Neutrophil (primary cell): ENCODE measurements at regions not wholly inside any gene's neighbourhood (a gene's known extent, or its start where the extent isn't known, plus 50 kb on each side); places are given as distances from the start of the nearest gene placed in this dataset.

Source experiments
- H3K27ac ChIP-seq: fragments of 200-600 bp; sonication (generic); 2 replicates; pipeline ENCODE4 v1.5.1; 2016; ENCODE audit warnings: mild to moderate bottlenecking, moderate library complexity
- H3K27me3 ChIP-seq: fragments of 200-600 bp; sonication (generic); 2 replicates; pipeline ENCODE4 v1.6.0; 2016; ENCODE audit warnings: mild to moderate bottlenecking
- H3K36me3 ChIP-seq: fragments of 200-600 bp; sonication (generic); 2 replicates; pipeline ENCODE4 v1.5.1; 2017
- H3K4me1 ChIP-seq, 2 experiments: fragments of 200-600 bp in 1 of 2; sonication (generic) in 1 of 2; 1 replicate in 1 of 2; 2 replicates in 1 of 2; pipeline versions ENCODE4 v1.5.1 to v1.6.1; 2013 to 2016; ENCODE audit warnings: low read depth in 1 of 2, low read length in 1 of 2, mild to moderate bottlenecking in 1 of 2, moderate library complexity in 1 of 2; ENCODE audit not compliant: control insufficient read depth in 1 of 2, insufficient read depth in 1 of 2
- H3K4me3 ChIP-seq, 2 experiments: fragments of 200-600 bp in 1 of 2; sonication (generic) in 1 of 2; 1 replicate in 1 of 2; 2 replicates in 1 of 2; pipeline ENCODE4 v1.5.1; 2013 to 2016; ENCODE audit warnings: low read depth in 1 of 2, low read length in 1 of 2, mild to moderate bottlenecking in 1 of 2, moderate library complexity in 1 of 2
- H3K9me3 ChIP-seq: fragments of 200-600 bp; sonication (generic); 2 replicates; pipeline ENCODE4 v1.5.1; 2016
- CTCF ChIP-seq: fragments of 200-600 bp; sonication (generic); IDR thresholded peaks from 2 replicates; pipeline ENCODE4 v1.5.1; 2016; ENCODE audit warnings: antibody characterized with exemption

GRCh38 chr1:10914056-10914455 is 98.4 kb upstream of the TARDBP start:
- H3K27me3 ChIP-seq: peaks cover 21% of the 10 kb centered on the region
- no peaks in the 10 kb centered on the region for H3K9me3 ChIP-seq
- H3K36me3 ChIP-seq: no peaks in the 10 kb centered on the region
- no peak overlapping the region for H3K4me3 ChIP-seq
- no peak overlapping the region for H3K27ac ChIP-seq
- no peak for TF ChIP-seq CTCF
- no peaks in the 10 kb centered on the region for H3K4me1 ChIP-seq

- no peak overlapping the region for H3K27ac ChIP-seq
- no peak overlapping the region for H3K4me3 ChIP-seq
- H3K36me3 ChIP-seq: no peaks in the 10 kb centered on the region
- H3K9me3 ChIP-seq: no peaks in the 10 kb centered on the region
- H3K27me3 ChIP-seq: peaks cover 21% of the 10 kb centered on the region
- no peak for TF ChIP-seq CTCF
- no peaks in the 10 kb centered on the region for H3K4me1 ChIP-seq
Measured at GRCh38 chr1:10915594-10915993, 96.9 kb upstream of the TARDBP start.

DNA sequence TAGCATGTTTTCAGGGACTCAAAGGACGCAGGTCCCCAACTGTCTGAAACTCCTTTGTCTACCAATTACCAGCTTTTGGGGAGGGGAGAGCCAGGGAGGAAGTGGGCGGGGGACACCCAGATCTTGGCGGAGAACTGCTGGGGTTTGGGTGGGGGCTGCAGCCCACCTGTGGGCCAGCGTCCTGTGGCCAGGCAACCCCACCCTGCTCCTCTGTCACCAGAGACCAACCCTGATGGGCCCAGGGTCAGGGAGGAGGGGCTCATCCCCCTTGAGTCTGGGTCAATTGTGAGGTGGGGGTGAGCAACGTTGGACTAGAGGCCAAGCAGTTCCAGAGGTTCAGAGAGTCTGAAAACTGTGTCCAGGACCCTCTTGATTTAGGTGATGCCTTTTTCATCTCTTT is 96.1 kb upstream of the TARDBP start:
- Histone ChIP-seq H3K27me3 (peaks cover 21% of the 10 kb centered on the region), H3K9me3 (no peaks in the 10 kb centered on the region), H3K36me3 (no peaks in the 10 kb centered on the region), H3K4me1 (no peaks in the 10 kb centered on the region), H3K27ac (no peak overlapping the region), H3K4me3 (no peak overlapping the region)
- no peak for TF ChIP-seq CTCF

DNA sequence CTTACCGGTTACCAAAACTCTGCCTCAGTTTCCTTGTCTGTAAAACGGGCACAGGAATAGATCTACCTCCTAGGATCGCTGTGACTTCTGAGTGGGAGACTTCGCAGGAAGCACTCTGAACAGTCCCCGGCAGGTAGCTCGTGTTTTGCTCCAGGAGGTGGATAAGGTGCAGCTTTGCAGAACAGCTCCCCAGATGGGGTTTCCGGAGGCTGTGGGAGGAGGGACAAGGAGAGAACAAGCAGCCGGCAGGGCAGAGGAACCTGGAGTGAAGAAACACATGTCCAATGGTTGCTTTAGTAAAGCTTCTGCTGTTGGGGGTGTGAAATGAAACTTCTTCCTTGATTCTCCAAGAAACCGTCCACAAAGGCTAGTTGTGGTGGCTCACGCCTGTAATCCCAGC is 95.5 kb upstream of the TARDBP start:
- Histone ChIP-seq H3K4me3 (no peak overlapping the region), H3K9me3 (no peaks in the 10 kb centered on the region)

DNA sequence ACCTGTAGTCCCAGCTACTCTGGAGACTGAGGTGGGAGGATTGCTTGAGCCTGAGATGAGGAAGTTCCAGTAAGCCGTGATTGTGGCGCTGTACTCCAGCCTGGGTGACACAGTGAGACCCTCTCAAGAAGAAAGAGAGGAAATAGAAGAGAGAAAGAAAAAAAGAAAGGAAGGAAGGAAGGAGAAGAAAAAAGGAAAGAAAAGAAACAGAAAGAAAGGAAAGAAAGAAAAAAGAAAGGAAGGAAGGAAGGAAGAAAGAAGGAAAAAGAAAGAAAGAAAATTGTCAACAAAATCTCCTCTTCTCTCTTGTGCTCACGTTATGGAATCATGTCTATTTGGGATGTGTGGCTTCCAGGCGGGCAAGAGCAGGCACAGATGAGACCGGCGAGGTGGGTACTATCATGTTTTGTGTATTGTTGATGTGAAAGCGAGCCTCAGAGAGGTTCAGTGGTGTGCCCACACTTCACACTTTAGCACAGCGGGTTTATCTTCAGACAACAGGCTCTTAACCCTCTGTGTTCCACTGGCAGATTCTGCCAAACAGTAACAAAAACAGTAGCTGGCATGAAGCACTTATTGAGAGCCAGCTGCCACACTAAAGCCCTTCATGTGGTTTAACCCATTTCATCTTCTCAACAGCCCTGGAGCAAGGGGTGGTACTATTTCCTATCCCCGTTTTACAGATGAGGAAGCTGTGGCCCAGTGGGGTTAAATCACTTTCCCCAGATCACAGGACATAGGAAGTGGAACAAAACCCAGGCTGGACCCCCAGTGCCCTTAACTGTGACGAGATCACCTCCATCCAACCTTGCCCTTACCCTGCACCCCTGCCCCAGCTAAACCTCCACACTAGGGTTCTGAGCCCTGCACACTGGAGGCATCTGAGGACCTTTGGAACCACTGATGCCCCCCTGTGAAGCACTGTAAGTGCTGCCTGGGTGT is 94.7 kb upstream of the TARDBP start:
- TF ChIP-seq CTCF: no peak
- Histone ChIP-seq H3K27ac (no peak overlapping the region), H3K27me3 (peaks cover 21% of the 10 kb centered on the region), H3K36me3 (no peaks in the 10 kb centered on the region), H3K4me3 (no peak overlapping the region), H3K4me1 (no peaks in the 10 kb centered on the region), H3K9me3 (no peaks in the 10 kb centered on the region)

More for the DNA sequence above, 95.5 kb upstream of the TARDBP start:
- Histone ChIP-seq H3K4me1 (no peaks in the 10 kb centered on the region), H3K27ac (no peak overlapping the region), H3K36me3 (no peaks in the 10 kb centered on the region), H3K27me3 (peaks cover 21% of the 10 kb centered on the region)
- TF ChIP-seq CTCF: no peak
